Stimulated activated naive CD8-positive, alpha-beta T cell treated with anti-CD3 and anti-CD28 coated beads, Interleukin-15, amount 100 ng/mL, for 72 hours (primary cell): ENCODE measurements at regions not wholly inside any gene's neighbourhood (a gene's known extent, or its start where the extent isn't known, plus 50 kb on each side); places are given as distances from the start of the nearest gene placed in this dataset.

Experiments
- ATAC-seq: fragments of 150-1000 bp; cut with Tn5 transposase; 2 replicates; pipeline ENCODE4 v1.10.0; 2021; ENCODE audit warnings: mild to moderate bottlenecking, moderate library complexity
- DNase-seq, 2 donors: peaks; one replicate each; pipeline ENCODE4 v3.0.0; 2021 to 2022
- H3K27ac Mint-ChIP-seq, 2 donors: one replicate each; pipeline ENCODE4 v1.8.0; 2022; ENCODE audit warnings: mild to moderate bottlenecking in 2 of 2, mixed read lengths in 2 of 2, moderate library complexity in 2 of 2
- H3K27me3 Mint-ChIP-seq: one replicate; pipeline ENCODE4 v1.8.0; 2022; ENCODE audit warnings: mixed read lengths
- H3K4me1 Mint-ChIP-seq: one replicate; pipeline ENCODE4 v1.8.0; 2022; ENCODE audit warnings: mild to moderate bottlenecking, mixed read lengths
- H3K4me3 Mint-ChIP-seq, 2 donors: one replicate each; pipeline ENCODE4 v1.8.0; 2022; ENCODE audit warnings: mild to moderate bottlenecking in 2 of 2, mixed read lengths in 2 of 2, moderate library complexity in 1 of 2
- H3K9me3 Mint-ChIP-seq, 2 donors: one replicate each; pipeline ENCODE4 v1.8.0; 2022; ENCODE audit warnings: mixed read lengths in 2 of 2

DNA sequence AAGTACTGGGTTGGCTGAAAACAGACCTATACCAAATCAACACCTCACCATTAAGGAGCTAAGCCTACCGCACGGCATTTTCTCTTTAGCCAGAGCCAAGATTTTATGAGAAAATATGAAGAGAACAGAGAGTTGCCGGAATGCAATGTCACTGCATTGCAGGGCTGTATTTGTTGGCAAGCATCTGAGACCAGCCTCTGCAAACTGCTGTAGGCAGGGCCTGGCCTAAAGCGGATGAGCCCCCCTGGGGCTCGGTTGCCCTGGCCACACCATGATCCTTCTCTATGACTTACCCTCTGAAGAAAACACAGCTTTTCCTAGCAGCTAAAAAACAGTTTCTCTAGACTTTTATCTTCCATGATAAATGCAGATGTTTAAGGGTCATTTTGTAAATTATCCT is 120.5 kb upstream of the SORBS2 start:
- DNase-seq: no peak
- Mint-ChIP-seq H3K27me3 (peaks cover 5% of the 10 kb centered on the region), H3K4me3 (no peak overlapping the region), H3K9me3 (no peaks in the 10 kb centered on the region), H3K4me1 (no peaks in the 10 kb centered on the region), H3K27ac (no peak overlapping the region)
- ATAC-seq: no peak

DNA sequence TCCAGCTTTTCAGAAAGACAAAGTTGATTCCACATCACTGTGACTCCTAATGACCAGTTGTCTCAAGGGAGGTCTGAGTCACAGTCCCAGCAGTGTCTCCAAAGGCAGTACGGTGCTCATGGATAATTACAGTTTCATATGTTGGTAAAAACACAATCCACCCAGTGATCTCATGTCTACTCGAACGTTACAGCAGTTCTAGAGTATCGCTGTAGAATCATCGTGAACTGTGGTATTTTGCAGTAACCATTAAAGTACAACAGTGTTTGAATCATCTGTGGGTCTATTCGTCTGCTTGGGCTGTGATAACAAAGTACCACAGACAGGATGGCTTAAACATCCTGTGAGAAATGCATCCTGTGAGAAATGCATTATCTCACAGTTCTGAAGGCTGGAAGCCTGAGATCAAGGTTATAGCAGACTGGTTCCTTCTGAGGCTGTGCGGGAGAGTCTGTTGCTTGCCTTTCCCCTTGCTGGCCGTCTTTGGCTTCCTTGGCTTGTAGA is 121.1 kb upstream of the SORBS2 start:
- no peak overlapping the region for H3K4me3 Mint-ChIP-seq
- DNase-seq: no peak
- H3K27ac Mint-ChIP-seq: no peak overlapping the region
- ATAC-seq: no peak
- H3K4me1 Mint-ChIP-seq: no peaks in the 10 kb centered on the region
- H3K27me3 Mint-ChIP-seq: peaks cover 5% of the 10 kb centered on the region
- H3K9me3 Mint-ChIP-seq: no peaks in the 10 kb centered on the region

DNA sequence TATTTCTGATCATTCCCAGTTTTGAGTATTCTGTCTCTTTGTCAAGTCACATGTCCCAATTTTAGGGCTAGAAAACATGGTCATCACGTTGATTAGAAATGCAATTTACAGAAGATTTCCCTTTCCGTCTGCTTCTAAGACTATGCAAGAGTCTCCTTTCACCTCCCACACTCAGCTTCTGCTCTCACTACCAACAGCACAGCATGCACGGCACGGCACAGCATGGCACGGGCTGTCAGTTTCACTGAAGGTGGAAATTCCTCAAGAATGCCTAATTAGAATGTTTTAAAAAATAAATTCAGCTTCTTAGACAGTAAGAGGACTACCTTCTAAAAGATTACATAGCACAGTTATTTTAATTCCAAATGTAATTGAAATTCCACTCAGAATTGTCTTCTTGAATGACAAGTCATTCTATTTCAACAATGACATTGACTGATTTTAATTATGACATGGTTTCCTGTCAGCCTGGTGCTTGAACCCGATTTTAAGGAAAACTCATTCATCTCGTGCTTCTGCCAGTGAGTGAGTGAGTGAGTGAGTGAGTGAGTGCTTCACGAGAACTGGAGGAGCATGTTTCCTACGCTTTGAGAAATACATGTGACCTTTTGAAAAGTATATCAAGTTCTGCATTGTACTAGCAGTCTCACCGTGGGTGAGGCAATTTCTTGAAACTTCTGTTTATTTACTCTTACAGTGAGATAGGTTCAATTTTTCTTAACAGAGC is 124.8 kb upstream of the SORBS2 start:
- DNase-seq (no peak), ATAC-seq (no peak)
- no peak overlapping the region for H3K4me3 Mint-ChIP-seq
- H3K27ac Mint-ChIP-seq: no peak overlapping the region
- no peaks in the 10 kb centered on the region for H3K4me1 Mint-ChIP-seq
- H3K9me3 Mint-ChIP-seq: no peaks in the 10 kb centered on the region
- no peaks in the 10 kb centered on the region for H3K27me3 Mint-ChIP-seq

DNA sequence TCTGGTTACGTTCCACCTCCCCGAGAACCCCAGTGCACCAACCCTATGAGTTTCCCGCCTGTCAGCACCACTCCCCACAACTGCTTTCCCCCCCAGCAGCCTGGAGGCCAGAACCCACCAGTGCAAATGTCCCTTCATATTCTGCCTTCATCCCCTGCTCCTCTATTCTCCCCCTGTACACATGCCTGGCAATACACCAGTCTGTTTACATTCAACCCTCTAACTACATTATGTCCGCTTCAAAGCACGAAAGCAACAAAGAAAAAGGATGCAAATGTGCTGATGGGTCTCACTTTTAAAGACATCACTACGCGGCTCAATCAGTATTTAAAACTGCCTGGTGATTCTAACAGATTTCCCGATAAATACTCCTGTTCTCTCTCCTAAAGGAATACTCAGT is 126.7 kb upstream of the SORBS2 start:
- no peaks in the 10 kb centered on the region for H3K4me1 Mint-ChIP-seq
- no peak overlapping the region for H3K4me3 Mint-ChIP-seq
- DNase-seq (no peak), ATAC-seq (no peak)
- H3K9me3 Mint-ChIP-seq: no peaks in the 10 kb centered on the region
- no peak overlapping the region for H3K27ac Mint-ChIP-seq
- H3K27me3 Mint-ChIP-seq: no peaks in the 10 kb centered on the region

DNA sequence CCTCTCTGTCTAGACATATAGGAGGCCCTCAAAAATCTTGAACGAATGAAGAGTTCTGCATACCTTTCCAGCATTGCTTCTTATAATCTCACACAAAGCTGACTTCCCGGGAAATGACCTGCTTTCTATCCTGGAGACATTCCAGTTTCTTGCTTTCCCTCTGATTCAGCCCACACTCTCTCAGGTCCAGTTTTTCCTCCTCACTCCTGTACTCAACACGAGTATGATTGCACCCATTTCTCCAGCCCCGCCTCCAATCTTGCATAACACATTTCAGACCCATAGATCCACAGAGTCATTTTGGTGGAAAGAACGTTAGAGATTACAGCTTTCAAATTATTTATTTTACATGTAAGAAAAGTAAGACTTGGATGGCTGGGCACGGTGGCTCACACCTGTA is 127.5 kb upstream of the TLR3 start:
- no peak for ATAC-seq
- no peak overlapping the region for H3K4me3 Mint-ChIP-seq
- H3K9me3 Mint-ChIP-seq: no peaks in the 10 kb centered on the region
- DNase-seq: no peak
- H3K27ac Mint-ChIP-seq: no peak overlapping the region
- no peaks in the 10 kb centered on the region for H3K27me3 Mint-ChIP-seq
- H3K4me1 Mint-ChIP-seq: no peaks in the 10 kb centered on the region

DNA sequence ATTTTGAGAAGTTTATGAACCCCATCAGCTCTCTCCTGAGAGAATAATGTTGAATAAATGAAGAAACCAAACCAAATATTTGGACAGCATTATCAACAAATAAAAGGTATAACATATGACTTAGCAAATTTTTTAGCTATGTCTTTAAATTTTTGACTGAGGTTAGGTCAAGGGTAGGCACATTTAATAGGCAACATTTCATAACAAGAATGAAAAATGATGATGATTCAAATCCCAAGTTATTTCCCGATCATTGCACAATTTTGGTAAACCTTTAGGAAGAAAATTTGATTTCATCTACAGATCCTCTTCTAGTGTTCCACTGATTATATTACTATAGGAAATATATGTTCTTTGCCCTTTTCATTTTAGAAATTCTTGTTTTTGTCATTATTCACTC is 123.7 kb upstream of the TLR3 start:
- H3K9me3 Mint-ChIP-seq: peaks cover 0 to 4% of the 10 kb centered on the region in 2 donors

DNA sequence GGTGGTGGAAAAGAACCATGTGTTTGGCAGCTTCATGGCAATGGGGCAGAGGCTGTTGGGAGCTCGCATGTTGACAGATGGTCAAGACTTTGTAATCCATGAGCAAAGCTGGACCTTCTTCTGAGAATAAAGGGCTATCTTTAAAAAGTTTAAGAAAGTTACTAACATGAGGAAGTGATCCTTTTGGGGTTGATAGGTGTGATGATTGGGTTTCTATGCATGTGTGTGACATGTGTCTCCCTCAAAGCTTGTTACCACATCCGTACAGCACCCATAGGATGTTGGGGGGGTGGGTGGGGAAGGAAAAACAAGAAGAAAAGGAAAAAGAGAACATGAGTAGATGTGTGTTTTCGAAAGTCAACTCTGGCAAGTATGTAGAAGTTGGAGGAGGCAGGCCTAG is 123.0 kb upstream of the TLR3 start:
- Mint-ChIP-seq H3K27me3 (peaks cover 13% of the 10 kb centered on the region), H3K27ac (no peak overlapping the region), H3K9me3 (peaks cover 0 to 4% of the 10 kb centered on the region in 2 donors), H3K4me1 (no peaks in the 10 kb centered on the region), H3K4me3 (no peak overlapping the region)
- DNase-seq: no peak
- ATAC-seq: no peak

More for the DNA sequence above, 123.7 kb upstream of the TLR3 start:
- no peak overlapping the region for H3K27ac Mint-ChIP-seq
- ATAC-seq (no peak), DNase-seq (no peak)
- peaks cover 13% of the 10 kb centered on the region for H3K27me3 Mint-ChIP-seq
- H3K4me3 Mint-ChIP-seq: no peak overlapping the region
- no peaks in the 10 kb centered on the region for H3K4me1 Mint-ChIP-seq

DNA sequence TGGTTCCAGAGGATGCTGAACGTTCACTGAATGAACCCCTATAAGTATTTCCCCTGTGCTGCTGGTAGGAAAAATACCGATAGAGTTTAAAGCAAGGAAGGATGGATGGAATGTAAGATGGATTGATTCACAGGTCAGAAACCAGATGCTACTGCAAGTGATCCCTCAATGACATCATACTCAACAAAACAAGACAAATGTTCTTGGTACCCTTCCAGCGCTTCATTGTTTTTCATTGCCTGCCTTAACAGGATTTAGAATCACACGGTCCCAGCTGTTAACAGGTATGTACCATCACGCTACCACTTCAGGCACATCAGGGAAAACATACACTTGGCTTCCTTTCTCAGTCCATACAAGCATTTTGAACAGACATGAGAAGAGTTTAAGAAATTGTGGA is 118.1 kb upstream of the TLR3 start:
- no peaks in the 10 kb centered on the region for H3K4me1 Mint-ChIP-seq
- DNase-seq (no peak), ATAC-seq (no peak)
- H3K27me3 Mint-ChIP-seq: peaks cover 29% of the 10 kb centered on the region
- no peak overlapping the region for H3K4me3 Mint-ChIP-seq
- H3K27ac Mint-ChIP-seq: no peak overlapping the region
- H3K9me3 Mint-ChIP-seq: peaks cover 0 to 4% of the 10 kb centered on the region in 2 donors

DNA sequence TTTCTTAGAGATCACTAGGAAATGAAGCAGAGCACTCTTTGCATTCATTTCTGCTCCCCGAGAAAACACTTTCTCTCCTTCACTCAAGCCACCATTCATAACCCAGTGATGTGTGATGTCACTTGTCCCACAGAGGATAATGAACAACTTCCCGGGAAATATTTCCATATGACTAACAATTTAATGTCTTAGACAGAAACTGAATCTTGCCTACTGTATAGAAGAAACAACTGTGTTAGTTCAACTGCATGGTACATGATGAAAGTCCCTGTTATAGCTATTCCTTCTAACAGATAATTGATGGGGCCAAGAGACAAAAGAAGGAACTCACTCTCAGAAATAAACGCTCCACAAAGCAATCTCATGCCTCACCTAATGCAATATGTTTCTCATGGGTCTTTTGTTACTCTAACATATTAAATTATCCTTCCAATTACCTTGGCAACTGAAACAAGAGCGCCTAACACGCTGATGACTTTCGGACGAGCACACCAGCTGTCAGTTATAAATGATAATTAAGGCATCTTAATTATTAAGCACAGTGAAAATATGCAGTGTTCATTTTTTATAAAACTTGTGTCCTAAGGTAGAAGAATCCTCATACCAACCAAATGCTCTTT is 113.7 kb upstream of the TLR3 start:
- no peak overlapping the region for H3K4me3 Mint-ChIP-seq
- no peak overlapping the region for H3K27ac Mint-ChIP-seq
- DNase-seq: no peak
- no peak for ATAC-seq
- peaks cover 32% of the 10 kb centered on the region for H3K27me3 Mint-ChIP-seq
- H3K9me3 Mint-ChIP-seq: no peaks in the 10 kb centered on the region
- no peaks in the 10 kb centered on the region for H3K4me1 Mint-ChIP-seq

DNA sequence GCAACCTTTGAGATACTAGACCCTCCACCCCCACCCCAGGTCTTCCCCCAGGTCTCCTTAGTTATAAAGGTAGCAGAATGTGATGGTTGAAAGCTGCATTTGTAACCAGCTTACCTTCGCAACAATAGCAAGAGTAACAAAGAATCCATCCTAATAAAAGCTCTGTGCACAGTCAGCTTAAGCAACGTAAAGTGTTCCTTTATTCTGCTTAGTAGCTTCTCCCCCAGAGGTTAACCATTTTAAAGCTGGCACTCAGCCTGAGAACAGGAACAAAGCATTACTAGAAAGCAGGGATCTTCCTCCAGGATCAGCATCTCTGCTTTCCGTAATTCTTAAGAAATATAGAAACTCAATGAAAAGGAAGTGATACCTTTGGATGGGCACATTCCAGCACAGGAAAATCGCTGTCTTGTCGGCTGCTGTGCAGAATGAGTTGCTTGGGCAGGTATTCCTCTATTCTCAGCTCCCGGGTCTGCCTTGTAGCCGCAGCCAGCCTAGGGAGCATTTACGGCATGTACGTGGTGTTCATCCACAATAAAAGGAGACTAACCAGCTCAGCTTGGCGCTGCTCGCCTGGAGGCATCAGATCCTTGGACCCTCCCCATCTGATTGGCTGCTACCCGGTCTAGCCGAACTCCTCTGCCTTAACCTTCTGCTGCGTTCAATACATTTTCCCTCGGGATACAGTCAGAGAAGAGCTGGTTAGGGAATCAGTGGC is 113.0 kb upstream of the TLR3 start:
- no peaks in the 10 kb centered on the region for H3K9me3 Mint-ChIP-seq
- peaks cover 32% of the 10 kb centered on the region for H3K27me3 Mint-ChIP-seq
- H3K4me1 Mint-ChIP-seq: no peaks in the 10 kb centered on the region
- no peak for DNase-seq
- H3K4me3 Mint-ChIP-seq: no peak overlapping the region
- ATAC-seq: no peak
- H3K27ac Mint-ChIP-seq: no peak overlapping the region

DNA sequence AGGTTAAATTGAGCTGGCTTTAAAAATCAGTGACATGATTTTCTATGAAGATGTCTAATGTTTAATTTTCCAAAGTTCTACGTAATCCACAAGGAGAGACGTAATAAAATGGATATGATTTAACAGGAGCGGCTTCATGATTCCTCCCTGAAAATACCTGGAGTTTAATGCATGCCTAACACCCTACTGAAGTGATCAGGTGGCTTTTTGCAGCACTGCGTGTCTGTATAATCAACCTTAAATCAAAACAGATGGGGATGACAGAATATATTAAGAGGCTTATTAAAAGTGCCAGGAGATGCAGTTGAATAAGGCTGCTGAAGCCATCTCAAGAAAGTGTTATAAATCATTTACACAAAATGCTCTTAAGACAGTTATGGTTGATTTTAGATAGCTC is 112.4 kb upstream of the TLR3 start:
- H3K27ac Mint-ChIP-seq: no peak overlapping the region
- H3K9me3 Mint-ChIP-seq: no peaks in the 10 kb centered on the region
- ATAC-seq: no peak
- H3K4me3 Mint-ChIP-seq: no peak overlapping the region
- DNase-seq: no peak
- H3K27me3 Mint-ChIP-seq: peaks cover 32% of the 10 kb centered on the region
- H3K4me1 Mint-ChIP-seq: no peaks in the 10 kb centered on the region

DNA sequence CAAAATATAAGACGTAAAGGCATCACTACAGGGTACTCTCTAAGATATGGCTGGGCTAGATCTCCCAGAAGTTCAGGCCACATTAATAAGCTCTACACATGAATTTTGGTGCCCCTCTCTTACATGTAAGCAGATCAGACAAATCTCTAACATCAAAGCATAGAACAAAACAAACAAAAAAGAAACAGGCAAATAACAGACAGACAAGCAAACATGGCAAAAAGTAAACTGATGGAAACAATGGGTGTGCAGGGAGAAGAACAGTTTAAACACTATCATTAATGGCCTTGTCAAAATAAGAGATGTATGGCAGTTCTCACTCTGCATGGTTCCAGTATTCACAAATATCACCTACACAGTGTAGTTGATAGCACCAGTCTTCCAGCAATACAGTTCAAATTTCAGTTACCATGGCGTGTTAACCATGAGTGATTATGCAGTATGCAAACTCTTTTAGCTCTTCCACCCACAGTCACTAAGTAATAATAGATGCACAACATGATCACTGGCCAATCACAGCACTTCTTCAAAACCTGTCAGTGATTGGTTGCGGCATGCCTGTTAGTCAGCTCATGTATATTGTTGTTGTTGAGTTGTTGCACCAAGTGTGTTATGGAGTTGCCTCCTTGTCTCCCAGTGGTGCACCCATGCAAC is 110.7 kb upstream of the TLR3 start:
- Mint-ChIP-seq H3K27ac (no peak overlapping the region), H3K4me1 (no peaks in the 10 kb centered on the region), H3K9me3 (no peaks in the 10 kb centered on the region), H3K4me3 (no peak overlapping the region), H3K27me3 (peaks cover 28% of the 10 kb centered on the region)
- no peak for ATAC-seq
- no peak for DNase-seq

DNA sequence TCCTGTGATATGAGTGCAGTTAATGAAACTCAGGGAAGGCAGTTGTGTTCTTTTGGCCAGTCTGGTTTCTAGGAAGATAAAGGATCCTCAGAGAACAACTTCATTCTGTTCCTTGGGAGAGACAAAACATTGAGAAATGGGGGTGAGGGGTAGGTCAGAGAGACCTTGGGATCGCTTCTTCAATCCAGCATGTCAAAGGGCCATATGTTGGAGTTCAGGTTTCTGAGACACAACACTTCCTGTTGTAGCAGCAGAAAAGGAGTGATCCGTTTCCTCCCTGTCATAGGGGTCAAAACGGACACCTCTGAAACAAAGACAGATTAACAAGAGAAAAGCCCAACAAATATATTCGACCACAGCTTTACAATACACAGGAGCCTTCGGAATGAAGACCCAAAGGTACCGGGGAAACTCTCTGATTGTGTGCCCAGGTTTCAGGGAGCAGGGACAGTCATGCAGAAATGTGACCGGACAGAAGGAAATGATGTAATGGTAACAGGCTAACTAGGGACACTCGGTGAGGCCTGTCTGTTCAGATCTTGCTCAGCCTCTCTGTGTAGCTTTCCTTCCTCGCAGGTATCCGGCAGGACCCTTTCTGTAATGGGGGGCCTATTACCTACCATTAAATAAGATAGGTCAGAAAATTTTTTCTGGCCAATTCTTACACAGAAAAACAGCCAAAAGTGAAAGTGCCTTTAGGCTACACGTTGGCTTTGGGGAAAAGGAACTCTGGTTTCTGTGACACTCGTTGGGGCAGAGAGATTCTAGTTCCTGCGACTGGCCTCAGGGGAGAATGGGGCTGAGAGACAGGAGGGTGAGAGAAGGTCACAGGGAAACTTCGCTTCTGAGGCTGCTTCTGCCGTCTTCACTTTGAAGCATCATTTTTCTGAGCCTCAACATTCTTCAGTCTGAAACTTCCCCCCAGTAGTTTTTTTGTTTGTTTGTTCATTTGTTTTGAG is 103.3 kb upstream of the TLR3 start:
- Mint-ChIP-seq H3K4me3 (no peak overlapping the region), H3K27ac (no peak overlapping the region), H3K27me3 (no peaks in the 10 kb centered on the region), H3K4me1 (no peaks in the 10 kb centered on the region), H3K9me3 (no peaks in the 10 kb centered on the region)
- ATAC-seq (no peak), DNase-seq (no peak)

DNA sequence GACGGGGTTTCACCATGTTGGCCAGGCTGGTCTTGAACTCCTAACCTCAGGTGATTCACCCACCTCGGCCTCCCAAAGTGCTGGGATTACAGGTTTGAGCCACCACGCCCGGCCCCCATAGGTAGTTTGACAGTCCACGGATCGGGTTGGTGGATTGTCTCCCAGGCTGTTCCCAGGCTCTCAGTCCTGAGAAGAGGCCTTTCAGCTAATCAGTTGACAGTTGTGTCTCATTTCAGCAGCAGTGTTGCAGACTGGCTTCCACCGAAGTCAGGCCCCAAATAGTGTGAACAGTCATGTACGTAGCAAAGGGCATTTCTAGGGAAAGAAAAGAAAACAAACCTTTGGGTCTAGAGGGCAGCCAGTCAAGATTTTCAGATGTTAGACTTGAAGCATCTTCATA is 102.4 kb upstream of the TLR3 start:
- no peak for ATAC-seq
- H3K9me3 Mint-ChIP-seq: no peaks in the 10 kb centered on the region
- no peaks in the 10 kb centered on the region for H3K4me1 Mint-ChIP-seq
- DNase-seq: no peak
- H3K27ac Mint-ChIP-seq: no peak overlapping the region
- no peak overlapping the region for H3K4me3 Mint-ChIP-seq
- no peaks in the 10 kb centered on the region for H3K27me3 Mint-ChIP-seq
